WTC11 (cell line): ENCODE measurements at regions not wholly inside any gene's neighbourhood (a gene's known extent, or its start where the extent isn't known, plus 50 kb on each side); places are given as distances from the start of the nearest gene placed in this dataset.

Experiments used
- ATAC-seq: fragments of 200-7000 bp; cut with Tn5 transposase; 2 replicates; pipeline ENCODE4 v1.10.0; 2021; ENCODE audit warnings: mild to moderate bottlenecking, moderate library complexity
- CTCF ChIA-PET: fragments of 300-600 bp; sonication (Branson Sonifier 250); formaldehyde crosslinking; loops from one replicate; lab custom pipeline; 2021; ENCODE audit warnings: antibody characterized with exemption; lab: Charles Lee
- POLR2A ChIA-PET: fragments of 350-600 bp; sonication (Branson Sonifier 250); formaldehyde crosslinking; loops from one replicate; lab custom pipeline; 2021; ENCODE audit warnings: antibody characterized with exemption; lab: Charles Lee
- DNase-seq: peaks from one replicate; pipeline ENCODE4 v3.0.0; 2021; ENCODE audit warnings: low spot score
- H3K27ac Mint-ChIP-seq: 2 replicates; pipeline ENCODE4 v1.8.0; 2021; ENCODE audit warnings: mixed read lengths
- H3K27me3 Mint-ChIP-seq: 2 replicates; pipeline ENCODE4 v1.8.0; 2021; ENCODE audit warnings: low read depth, mild to moderate bottlenecking, moderate library complexity, mixed read lengths
- H3K36me3 Mint-ChIP-seq: 2 replicates; pipeline ENCODE4 v1.8.0; 2021; ENCODE audit warnings: mixed read lengths
- H3K4me1 Mint-ChIP-seq: 2 replicates; pipeline ENCODE4 v1.8.0; 2022; ENCODE audit warnings: mixed read lengths
- H3K4me3 Mint-ChIP-seq: 2 replicates; pipeline ENCODE4 v1.8.0; 2021; ENCODE audit warnings: mild to moderate bottlenecking, moderate library complexity, mixed read lengths
- H3K9me3 Mint-ChIP-seq: 2 replicates; pipeline ENCODE4 v1.8.0; 2021; ENCODE audit warnings: mixed read lengths
- AFF4 ChIP-seq: sonication (generic); formaldehyde crosslinking; IDR thresholded peaks from 2 replicates; pipeline ENCODE4 v1.8.1; 2023; ENCODE audit warnings: mild to moderate bottlenecking, missing genetic modification reagents, borderline replicate concordance
- CBFB ChIP-seq: sonication (generic); formaldehyde crosslinking; IDR thresholded peaks from 2 replicates; pipeline ENCODE4 v1.8.1; 2022; ENCODE audit warnings: mild to moderate bottlenecking, low read depth, missing genetic modification reagents
- ELF4 ChIP-seq: sonication (generic); formaldehyde crosslinking; IDR thresholded peaks from 2 replicates; pipeline ENCODE4 v1.8.1; 2022; ENCODE audit warnings: low read depth, mild to moderate bottlenecking, moderate library complexity, missing genetic modification reagents
- FOXP1 ChIP-seq: sonication (generic); formaldehyde crosslinking; IDR thresholded peaks from 2 replicates; pipeline ENCODE4 v1.8.0; 2022; ENCODE audit warnings: missing genetic modification reagents, mild to moderate bottlenecking, moderate library complexity, borderline replicate concordance
- GABPB1 ChIP-seq: sonication (generic); formaldehyde crosslinking; IDR thresholded peaks from 2 replicates; pipeline ENCODE4 v1.8.1; 2023; ENCODE audit warnings: mild to moderate bottlenecking, missing genetic modification reagents
- JUN ChIP-seq: sonication (generic); formaldehyde crosslinking; IDR thresholded peaks from 2 replicates; pipeline ENCODE4 v1.8.0; 2023; ENCODE audit warnings: mild to moderate bottlenecking, missing genetic modification reagents
- MLX ChIP-seq: sonication (generic); formaldehyde crosslinking; IDR thresholded peaks from 2 replicates; pipeline ENCODE4 v1.8.1; 2023; ENCODE audit warnings: mild to moderate bottlenecking, missing genetic modification reagents, moderate library complexity
- NR1H2 ChIP-seq: sonication (generic); formaldehyde crosslinking; IDR thresholded peaks from 2 replicates; pipeline ENCODE4 v1.9.0; 2021; ENCODE audit warnings: mild to moderate bottlenecking, moderate library complexity, missing genetic modification reagents
- TEAD4 ChIP-seq: sonication (generic); formaldehyde crosslinking; IDR thresholded peaks from 2 replicates; pipeline ENCODE4 v1.8.0; 2022; ENCODE audit warnings: mild to moderate bottlenecking, missing genetic modification reagents
- TP53 ChIP-seq: sonication (generic); formaldehyde crosslinking; IDR thresholded peaks from 2 replicates; pipeline ENCODE4 v1.8.1; 2023; ENCODE audit warnings: mild to moderate bottlenecking, missing genetic modification reagents
- ZBTB43 ChIP-seq: sonication (generic); formaldehyde crosslinking; IDR thresholded peaks from 2 replicates; pipeline ENCODE4 v1.8.1; 2023; ENCODE audit warnings: mild to moderate bottlenecking, missing genetic modification reagents
- ZNF219 ChIP-seq: sonication (generic); formaldehyde crosslinking; IDR thresholded peaks from 2 replicates; pipeline ENCODE4 v1.8.0; 2023; ENCODE audit warnings: missing genetic modification reagents, mild to moderate bottlenecking, borderline replicate concordance
- ZNF416 ChIP-seq: fragments of 250-450 bp; sonication (Bioruptor Pico); IDR thresholded peaks from 2 replicates; pipeline ENCODE4 v1.9.0; 2021; ENCODE audit warnings: mild to moderate bottlenecking, inconsistent platforms
- ZNF423 ChIP-seq: fragments of 250-450 bp; sonication (Bioruptor Pico); IDR thresholded peaks from 2 replicates; pipeline ENCODE4 v2.1.2; 2022; ENCODE audit warnings: mild to moderate bottlenecking, moderate library complexity
- TF ChIP-seq, protein P1 (sequence below): sonication (generic); formaldehyde crosslinking; IDR thresholded peaks from 2 replicates; pipeline ENCODE4 v1.8.0; 2023; ENCODE audit warnings: missing genetic modification reagents
- TF ChIP-seq, protein P2 (sequence below): sonication (generic); formaldehyde crosslinking; IDR thresholded peaks from 2 replicates; pipeline ENCODE4 v1.8.1; 2023; ENCODE audit warnings: mild to moderate bottlenecking, missing genetic modification reagents, moderate library complexity
- TF ChIP-seq, protein P3 (sequence below): sonication (generic); formaldehyde crosslinking; IDR thresholded peaks from 2 replicates; pipeline ENCODE4 v1.8.0; 2022; ENCODE audit warnings: mild to moderate bottlenecking, missing genetic modification reagents

DNA sequence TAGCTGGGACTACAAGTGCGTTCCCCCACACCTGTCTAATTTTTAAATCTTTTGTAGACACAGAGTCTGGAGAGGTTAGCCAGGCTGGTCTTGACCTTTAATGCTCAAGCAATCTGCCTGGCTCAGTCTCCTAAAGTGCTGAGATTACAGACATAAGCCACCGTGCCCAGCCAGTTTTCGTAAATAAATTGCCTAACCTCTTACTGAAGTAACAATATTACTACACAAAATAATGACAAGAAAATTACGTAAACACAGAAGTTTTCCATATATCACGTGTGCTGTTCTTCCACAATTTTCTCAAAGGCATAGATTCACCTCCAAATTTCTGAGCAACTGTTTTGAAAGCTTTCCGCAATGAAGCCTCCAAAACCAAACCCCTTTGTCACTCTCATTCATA lies 58.1 kb upstream of the PROK2 start:
- no peak for TF ChIP-seq ZNF219 (CRISPR knock-in tag)
- TF ChIP-seq TEAD4 (CRISPR knock-in tag) = no peak
- TF ChIP-seq, protein P1, sequence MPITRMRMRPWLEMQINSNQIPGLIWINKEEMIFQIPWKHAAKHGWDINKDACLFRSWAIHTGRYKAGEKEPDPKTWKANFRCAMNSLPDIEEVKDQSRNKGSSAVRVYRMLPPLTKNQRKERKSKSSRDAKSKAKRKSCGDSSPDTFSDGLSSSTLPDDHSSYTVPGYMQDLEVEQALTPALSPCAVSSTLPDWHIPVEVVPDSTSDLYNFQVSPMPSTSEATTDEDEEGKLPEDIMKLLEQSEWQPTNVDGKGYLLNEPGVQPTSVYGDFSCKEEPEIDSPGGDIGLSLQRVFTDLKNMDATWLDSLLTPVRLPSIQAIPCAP (CRISPR knock-in tag) = no peak
- no peak for TF ChIP-seq AFF4 (CRISPR knock-in tag)
- no peak for TF ChIP-seq ZNF423 (CRISPR knock-in tag)
- TF ChIP-seq, protein P2, sequence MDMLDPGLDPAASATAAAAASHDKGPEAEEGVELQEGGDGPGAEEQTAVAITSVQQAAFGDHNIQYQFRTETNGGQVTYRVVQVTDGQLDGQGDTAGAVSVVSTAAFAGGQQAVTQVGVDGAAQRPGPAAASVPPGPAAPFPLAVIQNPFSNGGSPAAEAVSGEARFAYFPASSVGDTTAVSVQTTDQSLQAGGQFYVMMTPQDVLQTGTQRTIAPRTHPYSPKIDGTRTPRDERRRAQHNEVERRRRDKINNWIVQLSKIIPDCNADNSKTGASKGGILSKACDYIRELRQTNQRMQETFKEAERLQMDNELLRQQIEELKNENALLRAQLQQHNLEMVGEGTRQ (CRISPR knock-in tag) = no peak
- TF ChIP-seq JUN = no peak
- TF ChIP-seq ZNF416 = no peak
- TF ChIP-seq FOXP1 (CRISPR knock-in tag) = no peak
- no peak for TF ChIP-seq ELF4
- TF ChIP-seq, protein P3, sequence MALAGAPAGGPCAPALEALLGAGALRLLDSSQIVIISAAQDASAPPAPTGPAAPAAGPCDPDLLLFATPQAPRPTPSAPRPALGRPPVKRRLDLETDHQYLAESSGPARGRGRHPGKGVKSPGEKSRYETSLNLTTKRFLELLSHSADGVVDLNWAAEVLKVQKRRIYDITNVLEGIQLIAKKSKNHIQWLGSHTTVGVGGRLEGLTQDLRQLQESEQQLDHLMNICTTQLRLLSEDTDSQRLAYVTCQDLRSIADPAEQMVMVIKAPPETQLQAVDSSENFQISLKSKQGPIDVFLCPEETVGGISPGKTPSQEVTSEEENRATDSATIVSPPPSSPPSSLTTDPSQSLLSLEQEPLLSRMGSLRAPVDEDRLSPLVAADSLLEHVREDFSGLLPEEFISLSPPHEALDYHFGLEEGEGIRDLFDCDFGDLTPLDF = no peak
- no peak for TF ChIP-seq NR1H2 (CRISPR knock-in tag)
- no peak for TF ChIP-seq MLX (CRISPR knock-in tag)
- TF ChIP-seq GABPB1 = no peak
- no peak for TF ChIP-seq CBFB
- no peak overlapping the region for H3K27ac Mint-ChIP-seq
- ATAC-seq = no peak
- CTCF ChIA-PET = no interaction called here
- no peak overlapping the region for H3K4me3 Mint-ChIP-seq
- POLR2A ChIA-PET = no interaction called here
- H3K9me3 Mint-ChIP-seq = no peaks in the 10 kb centered on the region
- no peak for DNase-seq
- H3K27me3 Mint-ChIP-seq = peaks cover 3% of the 10 kb centered on the region; the same call in 1 of the 2 replicates
- peaks cover 12% of the 10 kb centered on the region for H3K4me1 Mint-ChIP-seq
- H3K36me3 Mint-ChIP-seq = no peaks in the 10 kb centered on the region

GRCh38 chr3:71838406-71838805 lies 53.5 kb upstream of the PROK2 start:
- peaks cover 28% of the 10 kb centered on the region for H3K4me1 Mint-ChIP-seq
- TF ChIP-seq ZBTB43 (CRISPR knock-in tag) = no peak
- TF ChIP-seq ZNF219 (CRISPR knock-in tag) = no peak
- TF ChIP-seq TP53 (CRISPR knock-in tag) = no peak
- ATAC-seq (peak; percentile 48), DNase-seq (no peak)
- no peaks in the 10 kb centered on the region; the same call in 1 of the 2 replicates for H3K27me3 Mint-ChIP-seq
- 0 out of 2 replicates have a peak overlapping the region, but pooled peaks have one; percentile 61 for H3K27ac Mint-ChIP-seq
- ChIA-PET CTCF (interaction anchor here (1.7 kb wide), 1 partner anchor 108 kb away, joined by 5 read pairs; no protein-coding TSS in a partner anchor), POLR2A (no interaction called here)
- no peak overlapping the region for H3K4me3 Mint-ChIP-seq
- H3K9me3 Mint-ChIP-seq = no peaks in the 10 kb centered on the region
- no peaks in the 10 kb centered on the region for H3K36me3 Mint-ChIP-seq
